ENCODE measurements at regions not wholly inside any gene's neighbourhood (a gene's known extent, or its start where the extent isn't known, plus 50 kb on each side); places are given as distances from the start of the nearest gene placed in this dataset.

DNA sequence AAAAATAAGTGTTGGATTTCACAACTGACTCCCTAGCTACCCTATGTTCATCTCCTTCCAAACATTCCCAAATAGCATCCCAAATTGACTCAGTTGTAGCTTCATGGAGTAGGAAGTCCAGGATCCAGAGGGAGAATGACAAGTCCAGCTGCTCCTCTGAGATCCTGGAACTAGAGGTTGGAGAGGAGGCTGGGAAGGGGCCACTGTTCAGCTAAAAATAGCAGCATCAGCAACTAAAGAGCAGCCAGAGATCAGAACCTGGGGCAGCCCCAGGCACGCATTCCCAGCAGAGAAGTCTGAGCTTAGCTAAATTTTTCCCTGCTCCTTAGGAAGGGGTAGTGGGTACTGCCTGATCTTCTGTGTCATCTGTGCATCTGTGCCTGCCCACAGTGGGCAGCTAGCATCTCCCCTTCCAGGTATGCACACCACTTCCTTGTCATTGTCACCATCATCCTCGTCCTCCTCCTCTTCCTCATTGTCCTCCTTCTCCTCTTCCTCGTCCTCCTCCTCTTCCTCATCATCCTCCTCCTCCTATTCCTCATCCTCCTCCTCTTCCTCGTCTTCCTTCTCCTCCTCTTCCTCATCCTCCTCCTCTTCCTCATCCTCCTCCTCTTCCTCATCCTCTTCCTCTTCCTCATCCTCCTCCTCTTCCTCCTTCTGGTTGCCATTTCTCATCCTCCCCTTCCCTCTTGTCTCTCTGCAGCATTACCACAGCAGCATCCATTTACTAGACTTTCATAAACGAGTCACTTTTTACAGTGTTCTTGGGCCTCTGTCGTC lies 152.3 kb upstream of the ROPN1 start:
- intact Hi-C loops (cut with DNase I), result no loop called here
- no peaks in the 10 kb centered on the region for H3K9me3 ChIP-seq (ENCODE audit: control insufficient read depth in 2 of 3, insufficient read depth in 1 of 3, low read length in 3 of 3)
- DNase-seq (no peak), FAIRE-seq (no peak)
- H3K4me3 ChIP-seq (ENCODE audit: low read length in 3 of 3), result no peak overlapping the region
- no peak for TF ChIP-seq CTCF (IDR thresholded peaks at IDR 0.05; ENCODE audit: borderline replicate concordance, extremely low read depth, insufficient read depth)
- no peak overlapping the region for H3K9ac ChIP-seq (ENCODE audit: low read length in 3 of 3)
- no peaks in the 10 kb centered on the region for H3K27me3 ChIP-seq (ENCODE audit: control insufficient read depth, insufficient read depth, low read length)
- H3K27ac ChIP-seq (ENCODE audit: low read depth in 2 of 2, low read length in 2 of 2), result no peak overlapping the region
- H3K36me3 ChIP-seq (ENCODE audit: control insufficient read depth in 2 of 3, insufficient read depth in 3 of 3, low read length in 3 of 3), result no peaks in the 10 kb centered on the region
- H3K4me1 ChIP-seq (ENCODE audit: control insufficient read depth in 2 of 3, insufficient read depth in 2 of 3, low read depth in 1 of 3, low read length in 3 of 3), result peaks cover 0 to 5% (median 0%) of the 10 kb centered on the region in 3 donors

DNA sequence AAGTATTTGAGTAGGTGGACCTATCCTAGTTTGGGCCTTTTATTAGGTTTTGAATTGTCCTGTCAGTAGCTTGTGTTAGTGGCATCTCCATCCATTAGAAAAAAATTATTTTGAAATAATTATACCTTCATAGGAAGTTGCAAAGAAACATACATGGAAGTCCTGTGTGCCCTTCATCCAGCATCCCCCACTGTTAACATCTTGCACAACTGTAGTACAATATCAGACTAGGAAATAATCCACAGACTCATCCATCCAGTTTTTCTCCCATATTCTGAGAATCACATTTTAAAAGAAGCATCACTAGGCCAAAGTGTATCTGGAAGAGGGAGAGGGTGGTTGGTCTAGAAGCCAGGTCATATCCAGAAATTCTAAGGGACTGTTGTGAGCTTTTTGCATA lies 155.5 kb upstream of the ROPN1 start:
- FAIRE-seq, result no peak
- H3K27ac ChIP-seq (ENCODE audit: low read depth in 2 of 2, low read length in 2 of 2), result no peak overlapping the region
- H3K9me3 ChIP-seq (ENCODE audit: control insufficient read depth in 2 of 3, insufficient read depth in 1 of 3, low read length in 3 of 3), result no peaks in the 10 kb centered on the region
- H3K27me3 ChIP-seq (ENCODE audit: control insufficient read depth, insufficient read depth, low read length), result no peaks in the 10 kb centered on the region
- no peak for TF ChIP-seq CTCF (IDR thresholded peaks at IDR 0.05; ENCODE audit: borderline replicate concordance, extremely low read depth, insufficient read depth)
- no peak overlapping the region for H3K4me3 ChIP-seq (ENCODE audit: low read length in 3 of 3)
- H3K4me1 ChIP-seq (ENCODE audit: control insufficient read depth in 2 of 3, insufficient read depth in 2 of 3, low read depth in 1 of 3, low read length in 3 of 3), result peaks cover 0 to 5% (median 0%) of the 10 kb centered on the region in 3 donors
- no peaks in the 10 kb centered on the region for H3K36me3 ChIP-seq (ENCODE audit: control insufficient read depth in 2 of 3, insufficient read depth in 3 of 3, low read length in 3 of 3)
- intact Hi-C loops (cut with DNase I), result no loop called here
- no peak overlapping the region for H3K9ac ChIP-seq (ENCODE audit: low read length in 3 of 3)
- DNase-seq, result no peak

- FAIRE-seq (no peak), DNase-seq (no peak)
- no peak for TF ChIP-seq CTCF (IDR thresholded peaks at IDR 0.05; ENCODE audit: borderline replicate concordance, extremely low read depth, insufficient read depth)
- H3K27ac ChIP-seq (ENCODE audit: low read depth in 2 of 2, low read length in 2 of 2), result no peak overlapping the region
- H3K4me1 ChIP-seq (ENCODE audit: control insufficient read depth in 2 of 3, insufficient read depth in 2 of 3, low read depth in 1 of 3, low read length in 3 of 3), result peaks cover 0 to 5% (median 0%) of the 10 kb centered on the region in 3 donors
- no peak overlapping the region for H3K4me3 ChIP-seq (ENCODE audit: low read length in 3 of 3)
- H3K9me3 ChIP-seq (ENCODE audit: control insufficient read depth in 2 of 3, insufficient read depth in 1 of 3, low read length in 3 of 3), result no peaks in the 10 kb centered on the region
- H3K9ac ChIP-seq (ENCODE audit: low read length in 3 of 3), result no peak overlapping the region
- intact Hi-C loops (cut with DNase I), result no loop called here
- no peaks in the 10 kb centered on the region for H3K36me3 ChIP-seq (ENCODE audit: control insufficient read depth in 2 of 3, insufficient read depth in 3 of 3, low read length in 3 of 3)
- H3K27me3 ChIP-seq (ENCODE audit: control insufficient read depth, insufficient read depth, low read length), result no peaks in the 10 kb centered on the region
Measured at GRCh38 chr3:124147946-124148345, 156.0 kb upstream of the ROPN1 start.
